ENCODE measurements at regions not wholly inside any gene's neighbourhood (a gene's known extent, or its start where the extent isn't known, plus 50 kb on each side); places are given as distances from the start of the nearest gene placed in this dataset.

GRCh38 chr17:54404259-54404658 lies 496.4 kb upstream of the TOM1L1 start:
- TF ChIP-seq SUZ12 (IDR thresholded peaks at IDR 0.05; ENCODE audit: unreplicated experiment) (no peak), ZZZ3 (IDR thresholded peaks at IDR 0.05; ENCODE audit: control insufficient read depth, insufficient read length, low read depth) (no peak), RELA (IDR thresholded peaks at IDR 0.05; ENCODE audit: borderline replicate concordance, partially characterized antibody) (no peak), POLR2A (IDR thresholded peaks at IDR 0.05; ENCODE audit: low read depth, low read length) (no peak), CTCF (IDR thresholded peaks at IDR 0.05 in 2 of 3, conservative IDR thresholded peaks at IDR 0.05 in 1 of 3; ENCODE audit: control insufficient read depth in 2 of 3, extremely low read depth in 1 of 3, insufficient read depth in 1 of 3, low read depth in 3 of 3, low read length in 3 of 3) (no peak), HDAC2 (IDR thresholded peaks at IDR 0.05) (no peak)

Data from GM12878 (cell line).